HG03196 (cell line): ENCODE measurements at regions not wholly inside any gene's neighbourhood (a gene's known extent, or its start where the extent isn't known, plus 50 kb on each side); places are given as distances from the start of the nearest gene placed in this dataset.

Experiments used
- ATAC-seq: cut with Tn5 transposase; IDR thresholded peaks from one replicate; pipeline ENCODE4 v1.9.1; 2021; ENCODE audit not compliant: unreplicated experiment

DNA sequence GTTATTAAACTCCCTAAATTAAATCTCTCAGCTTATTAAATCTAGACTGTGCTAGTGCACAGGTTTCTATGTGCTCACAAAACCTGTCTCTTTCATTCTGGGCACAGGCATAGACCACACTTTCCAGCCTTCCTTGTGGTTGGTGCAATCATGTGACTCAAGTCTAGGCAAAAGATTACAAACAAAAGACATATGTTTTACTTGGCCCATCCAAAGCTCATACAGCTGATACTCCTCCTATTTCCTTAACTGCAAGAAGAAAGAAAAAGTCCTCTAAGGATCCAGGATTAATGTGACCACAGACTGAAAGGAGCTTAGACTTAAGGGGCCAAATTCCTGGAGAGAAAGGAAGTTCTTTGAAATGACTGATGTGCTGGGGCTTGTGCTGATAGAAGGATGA is 731.3 kb upstream of the RAB6C start:
- no peak for ATAC-seq

GRCh38 chr2:129252781-129253460 is 726.5 kb upstream of the RAB6C start:
- ATAC-seq, result no peak

DNA sequence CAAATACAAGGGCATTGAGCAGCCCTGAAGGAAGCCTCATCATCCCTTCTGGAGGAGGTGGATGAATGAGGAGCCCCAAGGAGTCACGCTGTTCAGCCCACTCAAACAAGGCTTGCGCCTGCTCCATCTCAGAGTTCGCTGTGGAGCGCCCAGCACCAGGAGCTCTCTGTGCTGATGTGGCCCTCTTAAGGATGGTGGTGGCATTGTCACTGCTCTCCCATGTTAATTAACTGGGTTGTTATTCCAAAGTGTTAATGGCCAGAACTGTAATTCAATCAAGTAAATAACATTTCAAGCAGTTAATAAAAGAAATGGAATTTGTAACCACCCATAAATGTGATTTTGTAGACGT is 726.0 kb upstream of the RAB6C start:
- no peak for ATAC-seq

DNA sequence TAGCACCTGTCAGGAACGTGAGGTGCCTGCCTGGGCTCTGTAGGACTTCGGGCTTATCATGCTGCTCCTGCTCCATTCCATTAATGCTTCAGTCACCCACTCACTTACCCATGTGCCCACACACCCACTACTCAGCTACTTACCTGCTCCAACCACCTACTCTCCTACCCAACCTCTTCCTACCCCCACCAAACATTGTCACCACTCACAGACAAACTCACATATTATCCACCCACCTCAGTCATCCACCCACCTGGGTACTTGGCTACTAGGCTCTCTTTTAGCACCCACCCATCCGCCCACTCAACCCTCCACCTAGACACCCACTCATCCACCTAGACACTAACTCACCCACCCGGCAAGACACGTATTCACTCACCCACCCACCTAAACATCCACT is 724.7 kb upstream of the RAB6C start:
- ATAC-seq, result no peak

- no peak for ATAC-seq
Observed at GRCh38 chr2:129255610-129256313, 723.7 kb upstream of the RAB6C start.

GRCh38 chr2:129256642-129257041 is 722.8 kb upstream of the RAB6C start:
- ATAC-seq, result no peak

GRCh38 chr2:129262934-129263333 is 716.5 kb upstream of the RAB6C start:
- no peak for ATAC-seq

GRCh38 chr2:129263939-129264338 is 715.5 kb upstream of the RAB6C start:
- ATAC-seq, result no peak

DNA sequence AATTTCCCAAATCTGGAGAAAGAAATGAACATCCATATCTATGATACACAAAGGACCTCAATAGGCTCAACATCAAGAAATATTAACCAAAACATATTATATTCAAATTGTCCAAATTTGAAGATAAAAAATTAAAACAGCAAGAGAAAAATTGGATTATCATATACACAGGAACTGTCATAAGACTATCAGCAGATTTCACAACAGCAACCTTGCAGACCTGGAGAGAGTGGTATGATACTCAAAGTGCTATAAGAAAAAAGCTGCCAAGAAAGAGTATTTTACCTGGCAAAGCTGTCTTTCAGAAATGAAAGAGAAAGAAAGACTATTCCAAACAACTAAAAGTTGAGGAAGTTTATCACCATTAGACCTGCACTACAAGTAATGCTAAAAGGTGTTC is 711.9 kb upstream of the RAB6C start:
- ATAC-seq, result no peak

DNA sequence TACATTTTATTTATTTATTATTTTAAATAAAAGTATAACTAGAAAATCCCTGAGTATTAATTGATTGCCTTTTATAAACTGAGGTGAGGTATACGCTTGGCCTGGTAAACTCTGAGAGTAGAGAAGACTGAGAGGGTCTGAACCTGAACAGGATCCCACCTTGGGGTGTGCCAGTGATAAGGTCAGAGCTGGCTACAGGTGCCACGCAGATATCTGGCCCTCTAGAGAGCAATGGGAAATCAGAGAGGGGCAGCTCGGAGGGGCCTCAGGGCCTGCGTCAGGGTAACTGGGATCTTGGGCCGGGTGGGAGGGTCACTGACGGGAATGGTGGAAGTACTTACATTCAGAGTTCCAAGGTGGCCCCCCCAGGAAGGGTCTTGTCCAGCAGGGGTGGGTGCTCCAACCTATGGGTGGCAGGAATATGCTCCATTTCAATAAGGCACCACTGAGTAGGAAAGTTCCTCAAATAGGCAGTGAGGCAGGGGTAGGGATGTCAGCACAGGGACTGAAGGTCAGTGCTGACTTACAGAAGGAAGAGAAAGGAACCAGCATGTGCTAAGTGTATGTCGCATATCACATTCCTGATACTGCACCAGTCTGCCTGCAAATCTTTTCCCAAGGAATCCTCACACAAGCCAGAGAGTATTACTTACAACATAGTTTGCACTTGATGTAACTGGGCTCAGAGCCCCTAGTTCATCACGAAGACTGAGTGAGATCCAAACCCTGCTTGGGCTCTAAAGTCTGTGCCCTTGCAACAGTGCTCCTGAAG is 706.0 kb upstream of the RAB6C start:
- ATAC-seq, result no peak

DNA sequence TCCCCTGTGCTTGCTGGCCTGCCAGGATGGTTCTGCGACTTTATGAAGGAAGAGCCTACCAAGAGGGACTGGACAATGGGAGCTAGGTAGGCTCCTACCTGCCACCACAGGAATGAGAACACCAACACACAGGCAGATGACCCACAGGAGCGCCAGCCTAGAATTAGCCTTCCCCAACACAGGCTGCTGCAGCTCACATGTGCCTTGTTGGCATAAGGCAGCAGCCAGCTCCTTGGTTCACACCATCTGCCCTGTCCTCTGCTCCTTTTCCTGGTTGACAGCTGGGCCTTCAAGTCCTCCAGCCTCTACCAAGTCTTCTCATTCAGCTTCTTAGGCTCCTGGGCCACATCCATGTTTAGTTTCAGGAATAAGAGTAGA is 705.4 kb upstream of the RAB6C start:
- no peak for ATAC-seq

- no peak for ATAC-seq
Observed at GRCh38 chr2:129274918-129275317, 704.5 kb upstream of the RAB6C start.

- ATAC-seq, result no peak
Observed at GRCh38 chr2:129275706-129276105, 703.8 kb upstream of the RAB6C start.

GRCh38 chr2:129276978-129277584 is 702.4 kb upstream of the RAB6C start:
- no peak for ATAC-seq

GRCh38 chr2:129277585-129277981 is 701.9 kb upstream of the RAB6C start:
- ATAC-seq, result no peak

DNA sequence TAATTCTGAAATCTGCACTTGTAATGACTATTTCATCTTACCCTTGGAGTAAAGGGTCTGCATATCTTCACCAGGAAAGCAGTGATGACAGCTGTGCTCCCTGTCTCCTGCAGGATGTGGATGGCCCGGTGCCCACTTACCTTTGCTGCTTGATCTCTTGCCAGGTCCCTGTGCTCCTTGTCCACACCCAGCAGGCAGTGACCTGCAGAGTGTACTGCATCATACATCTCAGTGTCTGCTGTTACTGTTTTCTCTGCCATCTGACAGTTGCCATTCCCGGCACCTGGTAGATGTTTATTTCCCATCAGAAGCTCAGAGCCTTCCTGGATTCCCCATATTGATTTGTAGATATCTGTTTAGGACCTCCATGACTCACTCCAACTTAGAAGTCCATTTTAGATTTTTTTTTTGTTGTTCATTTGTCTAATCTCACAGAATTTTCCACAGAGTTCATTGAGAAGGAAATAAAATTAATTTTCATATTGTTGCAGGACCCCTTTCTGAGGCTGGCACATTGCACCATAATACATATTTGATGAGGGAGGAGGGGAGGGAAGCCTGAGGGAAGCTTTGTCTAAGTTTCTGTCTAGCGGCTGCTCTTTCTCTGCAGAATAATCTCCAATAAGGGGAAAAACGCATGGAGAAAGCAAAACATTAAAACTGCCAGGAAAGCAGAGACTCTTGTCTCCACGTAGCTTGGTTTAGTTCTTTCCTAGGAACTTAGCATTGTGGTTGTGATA is 697.5 kb upstream of the RAB6C start:
- ATAC-seq, result no peak

- no peak for ATAC-seq
Observed at GRCh38 chr2:129285012-129285411, 694.5 kb upstream of the RAB6C start.

- ATAC-seq, result no peak
Observed at GRCh38 chr2:129293326-129293725, 686.1 kb upstream of the RAB6C start.

- ATAC-seq, result no peak
Observed at GRCh38 chr2:129296396-129296795, 683.1 kb upstream of the RAB6C start.

GRCh38 chr2:129296806-129297205 is 682.7 kb upstream of the RAB6C start:
- no peak for ATAC-seq

GRCh38 chr2:129297430-129297829 is 682.0 kb upstream of the RAB6C start:
- no peak for ATAC-seq
